Upper lobe of right lung (tissue), 1 donor: ENCODE measurements at regions not wholly inside any gene's neighbourhood (a gene's known extent, or its start where the extent isn't known, plus 50 kb on each side); places are given as distances from the start of the nearest gene placed in this dataset.

Experiments
- ATAC-seq: fragments of 200-7000 bp; cut with Tn5 transposase; one replicate; pipeline ENCODE4 v1.9.1; 2020; ENCODE audit warnings: mild to moderate bottlenecking, moderate library complexity
- DNase-seq: peaks from one replicate; pipeline ENCODE4 v3.0.0-alpha.2; 2020
- H3K27ac ChIP-seq: fragments of 200-600 bp; one replicate; pipeline ENCODE4 v1.8.0; 2022
- H3K27me3 ChIP-seq: fragments of 200-600 bp; one replicate; pipeline ENCODE4 v1.8.0; 2022; ENCODE audit warnings: mild to moderate bottlenecking
- H3K36me3 ChIP-seq: fragments of 200-600 bp; one replicate; pipeline ENCODE4 v1.8.0; 2022
- H3K4me1 ChIP-seq: fragments of 200-600 bp; one replicate; pipeline ENCODE4 v1.8.0; 2022
- H3K4me3 ChIP-seq: fragments of 200-600 bp; one replicate; pipeline ENCODE4 v1.8.0; 2022; ENCODE audit warnings: mild to moderate bottlenecking
- H3K9me3 ChIP-seq: fragments of 200-600 bp; one replicate; pipeline ENCODE4 v1.8.0; 2022
- CTCF ChIP-seq: fragments of 200-600 bp; IDR thresholded peaks from one replicate; pipeline ENCODE4 v1.8.0; 2022; ENCODE audit warnings: antibody characterized with exemption
- intact Hi-C: fragments of 100-400 bp; cut with DNase I; formaldehyde crosslinking; loops from one replicate; pipeline ENCODE4 v1.11.0; 2022
- donor health status: DM: no; HTN: yes; CAD: no; lungs with severe emphysema.

- DNase-seq (no peak), ATAC-seq (peak; percentile 57)
- intact Hi-C loops, result no loop called here
- no peaks in the 10 kb centered on the region for H3K36me3 ChIP-seq
- no peak overlapping the region for H3K4me3 ChIP-seq
- peaks cover 23% of the 10 kb centered on the region for H3K27me3 ChIP-seq
- H3K4me1 ChIP-seq, result no peaks in the 10 kb centered on the region
- no peaks in the 10 kb centered on the region for H3K9me3 ChIP-seq
- no peak overlapping the region for H3K27ac ChIP-seq
- peak; percentile 41 for TF ChIP-seq CTCF
Measured at GRCh38 chr1:30106125-30106524, 617.3 kb downstream of the MATN1 start.

- H3K4me3 ChIP-seq, result no peak overlapping the region
- intact Hi-C loops, result no loop called here
- no peak for ATAC-seq
Measured at GRCh38 chr1:30104551-30104950, 618.8 kb downstream of the MATN1 start.

GRCh38 chr1:30103708-30104411, 619.5 kb downstream of the MATN1 start:
- Histone ChIP-seq H3K36me3 (no peaks in the 10 kb centered on the region), H3K4me3 (no peak overlapping the region), H3K27ac (no peak overlapping the region), H3K4me1 (no peaks in the 10 kb centered on the region), H3K9me3 (no peaks in the 10 kb centered on the region), H3K27me3 (peaks cover 7% of the 10 kb centered on the region)
- intact Hi-C loops, result no loop called here
- DNase-seq, result no peak
- TF ChIP-seq CTCF, result no peak
- no peak for ATAC-seq

More at GRCh38 chr1:30104551-30104950, 618.8 kb downstream of the MATN1 start:
- TF ChIP-seq CTCF, result no peak
- no peak for DNase-seq
- H3K4me1 ChIP-seq, result no peaks in the 10 kb centered on the region
- H3K36me3 ChIP-seq, result no peaks in the 10 kb centered on the region
- no peak overlapping the region for H3K27ac ChIP-seq
- no peaks in the 10 kb centered on the region for H3K9me3 ChIP-seq
- peaks cover 7% of the 10 kb centered on the region for H3K27me3 ChIP-seq

- H3K27ac ChIP-seq, result no peak overlapping the region
- H3K36me3 ChIP-seq, result no peaks in the 10 kb centered on the region
- intact Hi-C loops, result no loop called here
- no peaks in the 10 kb centered on the region for H3K9me3 ChIP-seq
- H3K27me3 ChIP-seq, result peaks cover 7% of the 10 kb centered on the region
- no peak overlapping the region for H3K4me3 ChIP-seq
- TF ChIP-seq CTCF, result no peak
- DNase-seq (no peak), ATAC-seq (no peak)
- H3K4me1 ChIP-seq, result no peaks in the 10 kb centered on the region
Measured at GRCh38 chr1:30102605-30103004, 620.8 kb downstream of the MATN1 start.

- no peak for ATAC-seq
- no peaks in the 10 kb centered on the region for H3K36me3 ChIP-seq
- H3K27me3 ChIP-seq, result peaks cover 7% of the 10 kb centered on the region
- no peak for DNase-seq
- H3K9me3 ChIP-seq, result no peaks in the 10 kb centered on the region
- H3K4me1 ChIP-seq, result no peaks in the 10 kb centered on the region
- no peak overlapping the region for H3K27ac ChIP-seq
- TF ChIP-seq CTCF, result no peak
- intact Hi-C loops, result no loop called here
- no peak overlapping the region for H3K4me3 ChIP-seq
Measured at GRCh38 chr1:30101487-30102227, 621.7 kb downstream of the MATN1 start.
